ENCODE measurements at regions not wholly inside any gene's neighbourhood (a gene's known extent, or its start where the extent isn't known, plus 50 kb on each side); places are given as distances from the start of the nearest gene placed in this dataset.

- intact Hi-C loops (cut with DNase I) = no loop called here
- Histone ChIP-seq H3K27ac (no peak overlapping the region), H3K9me3 (no peaks in the 10 kb centered on the region), H3K36me3 (no peaks in the 10 kb centered on the region), H3K27me3 (no peaks in the 10 kb centered on the region), H3K4me1 (no peaks in the 10 kb centered on the region), H3K4me3 (no peak overlapping the region)
- 72 to 83% methylated on average over 4 of the region's 4 CpGs for WGBS, 2 donors
- DNase-seq = no peak
- TF ChIP-seq POLR2A (IDR thresholded peaks at IDR 0.05) (no peak), CTCF (IDR thresholded peaks at IDR 0.05) (no peak)
Observed at GRCh38 chr22:49561338-49561737, 266.3 kb downstream of the BRD1 start.

GRCh38 chr22:49555526-49555925, 272.1 kb downstream of the BRD1 start:
- H3K27ac ChIP-seq = no peak overlapping the region
- peaks cover 0 to 15% (median 0%) of the 10 kb centered on the region in 4 donors for H3K27me3 ChIP-seq
- no peak for DNase-seq
- peaks cover 0 to 5% (median 0%) of the 10 kb centered on the region in 3 donors for H3K9me3 ChIP-seq
- H3K4me3 ChIP-seq = no peak overlapping the region
- intact Hi-C loops (cut with DNase I) = no loop called here
- no peaks in the 10 kb centered on the region for H3K4me1 ChIP-seq
- WGBS, 2 donors = 64 to 90% methylated on average over 4 to 7 of the region's 11 CpGs
- no peaks in the 10 kb centered on the region for H3K36me3 ChIP-seq
- TF ChIP-seq CTCF (IDR thresholded peaks at IDR 0.05) (no peak), POLR2A (IDR thresholded peaks at IDR 0.05) (no peak)

- Histone ChIP-seq H3K4me1 (no peaks in the 10 kb centered on the region), H3K36me3 (no peaks in the 10 kb centered on the region), H3K4me3 (no peak overlapping the region), H3K27ac (no peak overlapping the region), H3K9me3 (peaks cover 0 to 5% (median 0%) of the 10 kb centered on the region in 3 donors), H3K27me3 (peaks cover 0 to 15% (median 0%) of the 10 kb centered on the region in 4 donors)
- no peak for DNase-seq
- intact Hi-C loops (cut with DNase I) = no loop called here
- TF ChIP-seq POLR2A (IDR thresholded peaks at IDR 0.05) (no peak), CTCF (IDR thresholded peaks at IDR 0.05) (no peak)
- 86 to 93% methylated on average over 5 to 7 of the region's 17 CpGs for WGBS, 2 donors
Observed at GRCh38 chr22:49554741-49555140, 272.9 kb downstream of the BRD1 start.

- H3K9me3 ChIP-seq = peaks cover 0 to 5% (median 0%) of the 10 kb centered on the region in 3 donors
- no peaks in the 10 kb centered on the region for H3K36me3 ChIP-seq
- H3K27me3 ChIP-seq = peaks cover 0 to 15% (median 0%) of the 10 kb centered on the region in 4 donors
- intact Hi-C loops (cut with DNase I) = no loop called here
- no peak for TF ChIP-seq POLR2A (IDR thresholded peaks at IDR 0.05)
- no peak for TF ChIP-seq CTCF (IDR thresholded peaks at IDR 0.05)
- 75 to 87% methylated on average over 6 to 9 of the region's 10 CpGs for WGBS, 2 donors
- no peak for DNase-seq
- no peaks in the 10 kb centered on the region for H3K4me1 ChIP-seq
- no peak overlapping the region for H3K4me3 ChIP-seq
- H3K27ac ChIP-seq = no peak overlapping the region
Observed at GRCh38 chr22:49554296-49554625, 273.4 kb downstream of the BRD1 start.

GRCh38 chr22:49553518-49554295, 274.0 kb downstream of the BRD1 start:
- WGBS, 2 donors = 10 to 70% methylated on average over 2 to 11 of the region's 20 CpGs
- H3K27ac ChIP-seq = no peak overlapping the region
- H3K27me3 ChIP-seq = peaks cover 0 to 21% (median 0%) of the 10 kb centered on the region in 4 donors
- no peak for DNase-seq
- TF ChIP-seq CTCF (IDR thresholded peaks at IDR 0.05) = no peak
- TF ChIP-seq POLR2A (IDR thresholded peaks at IDR 0.05) = no peak
- intact Hi-C loops (cut with DNase I) = no loop called here
- H3K36me3 ChIP-seq = no peaks in the 10 kb centered on the region
- no peaks in the 10 kb centered on the region for H3K4me1 ChIP-seq
- H3K9me3 ChIP-seq = peaks cover 0 to 5% (median 0%) of the 10 kb centered on the region in 3 donors
- no peak overlapping the region for H3K4me3 ChIP-seq

All from esophagus squamous epithelium (tissue), 5 donors.